Activated CD8-positive, alpha-beta T cell treated with anti-CD3 and anti-CD28 coated beads for 36 hours (primary cell): ENCODE measurements at regions not wholly inside any gene's neighbourhood (a gene's known extent, or its start where the extent isn't known, plus 50 kb on each side); places are given as distances from the start of the nearest gene placed in this dataset.

Source experiments
- ATAC-seq: fragments of 200-7000 bp; cut with Tn5 transposase; one replicate; pipeline ENCODE4 v1.10.0; 2021; ENCODE audit warnings: mild to moderate bottlenecking, moderate library complexity
- CTCF ChIA-PET: fragments of 350-600 bp; sonication (Branson Sonifier 250); formaldehyde crosslinking; loops from one replicate; lab custom pipeline; 2021; ENCODE audit warnings: antibody characterized with exemption; lab: Charles Lee
- POLR2A ChIA-PET: fragments of 350-600 bp; sonication (Branson Sonifier 250); formaldehyde crosslinking; loops from one replicate; lab custom pipeline; 2021; ENCODE audit warnings: antibody characterized with exemption; lab: Charles Lee
- DNase-seq: peaks from one replicate; pipeline ENCODE4 v3.0.0-alpha.2; 2020
- H3K27ac Mint-ChIP-seq: one replicate; pipeline ENCODE4 v1.8.0; 2021; ENCODE audit warnings: mild to moderate bottlenecking, mixed read lengths
- H3K27me3 Mint-ChIP-seq: one replicate; pipeline ENCODE4 v1.8.0; 2021; ENCODE audit warnings: mixed read lengths
- H3K36me3 Mint-ChIP-seq: one replicate; pipeline ENCODE4 v1.8.0; 2021; ENCODE audit warnings: low read depth, mixed read lengths
- H3K4me1 Mint-ChIP-seq: one replicate; pipeline ENCODE4 v1.8.0; 2021; ENCODE audit warnings: low read depth, mixed read lengths
- H3K4me3 Mint-ChIP-seq: one replicate; pipeline ENCODE4 v1.8.0; 2021; ENCODE audit warnings: mild to moderate bottlenecking, moderate library complexity, mixed read lengths
- H3K9me3 Mint-ChIP-seq: one replicate; pipeline ENCODE4 v1.8.0; 2021; ENCODE audit warnings: mixed read lengths
- intact Hi-C: fragments of 100-400 bp; cut with micrococcal nuclease; formaldehyde crosslinking; loops from one replicate; pipeline ENCODE4 v1.10.0; 2022
- TF ChIP-seq, protein P1 (sequence below): fragments of 200-600 bp; IDR thresholded peaks from one replicate; pipeline ENCODE4 v1.8.0; 2022; ENCODE audit warnings: antibody characterized with exemption, mild to moderate bottlenecking

DNA sequence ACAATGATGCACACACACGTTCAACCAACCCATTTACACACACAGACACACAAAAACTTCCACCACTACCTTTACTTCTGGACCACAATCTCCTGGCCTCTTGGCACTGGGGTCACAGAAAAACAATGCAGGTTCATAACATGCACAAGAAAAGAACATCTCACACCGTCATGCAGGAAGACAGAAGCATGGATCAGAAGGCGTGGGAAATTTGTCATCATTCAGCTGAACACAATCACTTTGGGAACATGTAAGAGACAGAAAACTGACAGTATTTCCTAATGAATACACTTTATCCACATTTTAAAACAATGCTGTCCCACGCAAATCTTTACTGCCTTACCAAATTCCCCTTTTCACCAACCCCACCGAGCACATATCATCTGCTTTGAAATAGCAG is 501.9 kb upstream of the KLHL29 start:
- no peak for ATAC-seq
- CTCF ChIA-PET: no interaction called here
- POLR2A ChIA-PET: no interaction called here
- intact Hi-C loops: no loop called here
- H3K36me3 Mint-ChIP-seq: no peaks in the 10 kb centered on the region
- H3K27ac Mint-ChIP-seq: no peak overlapping the region
- no peaks in the 10 kb centered on the region for H3K9me3 Mint-ChIP-seq
- TF ChIP-seq, protein P1, sequence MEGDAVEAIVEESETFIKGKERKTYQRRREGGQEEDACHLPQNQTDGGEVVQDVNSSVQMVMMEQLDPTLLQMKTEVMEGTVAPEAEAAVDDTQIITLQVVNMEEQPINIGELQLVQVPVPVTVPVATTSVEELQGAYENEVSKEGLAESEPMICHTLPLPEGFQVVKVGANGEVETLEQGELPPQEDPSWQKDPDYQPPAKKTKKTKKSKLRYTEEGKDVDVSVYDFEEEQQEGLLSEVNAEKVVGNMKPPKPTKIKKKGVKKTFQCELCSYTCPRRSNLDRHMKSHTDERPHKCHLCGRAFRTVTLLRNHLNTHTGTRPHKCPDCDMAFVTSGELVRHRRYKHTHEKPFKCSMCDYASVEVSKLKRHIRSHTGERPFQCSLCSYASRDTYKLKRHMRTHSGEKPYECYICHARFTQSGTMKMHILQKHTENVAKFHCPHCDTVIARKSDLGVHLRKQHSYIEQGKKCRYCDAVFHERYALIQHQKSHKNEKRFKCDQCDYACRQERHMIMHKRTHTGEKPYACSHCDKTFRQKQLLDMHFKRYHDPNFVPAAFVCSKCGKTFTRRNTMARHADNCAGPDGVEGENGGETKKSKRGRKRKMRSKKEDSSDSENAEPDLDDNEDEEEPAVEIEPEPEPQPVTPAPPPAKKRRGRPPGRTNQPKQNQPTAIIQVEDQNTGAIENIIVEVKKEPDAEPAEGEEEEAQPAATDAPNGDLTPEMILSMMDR: no peak
- H3K4me3 Mint-ChIP-seq: no peak overlapping the region
- no peak for DNase-seq
- H3K27me3 Mint-ChIP-seq: no peaks in the 10 kb centered on the region
- H3K4me1 Mint-ChIP-seq: no peaks in the 10 kb centered on the region

DNA sequence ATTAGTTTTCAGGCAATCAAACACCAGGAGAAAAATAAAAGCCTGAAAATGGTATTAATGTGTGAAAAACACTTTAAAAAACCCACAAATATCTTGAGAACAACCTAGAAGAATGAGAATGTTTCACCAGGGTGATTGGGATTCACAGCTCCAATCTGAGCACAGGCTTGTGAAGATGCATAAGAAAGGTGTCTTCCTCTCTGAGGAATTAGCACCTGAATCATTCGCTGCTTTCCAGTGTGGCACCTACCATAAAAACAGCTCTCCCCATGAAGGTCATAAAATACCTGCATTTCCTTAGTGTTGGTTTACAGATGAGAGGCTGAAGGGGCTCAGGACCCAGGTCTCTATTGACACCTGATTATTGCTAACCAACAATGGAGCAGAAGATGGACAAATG is 499.7 kb upstream of the KLHL29 start:
- no peak for ATAC-seq
- no peak overlapping the region for H3K27ac Mint-ChIP-seq
- H3K27me3 Mint-ChIP-seq: no peaks in the 10 kb centered on the region
- ChIA-PET POLR2A (no interaction called here), CTCF (no interaction called here)
- H3K4me1 Mint-ChIP-seq: no peaks in the 10 kb centered on the region
- TF ChIP-seq, protein P1: no peak
- no peaks in the 10 kb centered on the region for H3K9me3 Mint-ChIP-seq
- intact Hi-C loops: no loop called here
- no peak overlapping the region for H3K4me3 Mint-ChIP-seq
- no peak for DNase-seq
- H3K36me3 Mint-ChIP-seq: no peaks in the 10 kb centered on the region

DNA sequence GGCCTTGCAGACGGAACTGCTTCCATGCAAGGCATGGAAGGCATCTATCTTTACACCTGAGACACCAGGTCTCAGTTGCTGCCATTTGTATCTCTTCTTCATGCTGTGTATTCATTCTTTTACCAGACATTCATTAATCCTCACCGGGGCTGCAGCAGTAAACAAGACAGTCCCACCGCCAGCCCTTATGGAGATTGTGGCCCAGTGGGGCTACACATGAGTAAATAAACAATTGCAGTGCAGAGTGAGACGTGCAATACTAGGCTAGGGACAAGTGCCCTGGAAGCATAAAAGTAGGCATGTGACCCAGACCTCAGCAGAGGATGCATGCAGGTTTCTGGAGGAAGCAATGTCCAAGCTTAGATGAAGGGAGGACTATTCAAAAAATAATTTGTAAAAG is 497.6 kb upstream of the KLHL29 start:
- Mint-ChIP-seq H3K36me3 (no peaks in the 10 kb centered on the region), H3K4me3 (no peak overlapping the region), H3K27ac (no peak overlapping the region), H3K27me3 (no peaks in the 10 kb centered on the region), H3K4me1 (no peaks in the 10 kb centered on the region), H3K9me3 (no peaks in the 10 kb centered on the region)
- intact Hi-C loops: no loop called here
- TF ChIP-seq, protein P1: no peak
- CTCF ChIA-PET: interaction anchor here (1.6 kb wide), 1 partner anchor 17 kb away, joined by 3 read pairs; no protein-coding TSS in a partner anchor
- POLR2A ChIA-PET: no interaction called here
- no peak for DNase-seq
- ATAC-seq: no peak

- ChIA-PET CTCF (interaction anchor here (1.6 kb wide), 1 partner anchor 16 kb away, joined by 3 read pairs; no protein-coding TSS in a partner anchor), POLR2A (no interaction called here)
- TF ChIP-seq, protein P1: no peak
- Mint-ChIP-seq H3K27me3 (no peaks in the 10 kb centered on the region), H3K9me3 (no peaks in the 10 kb centered on the region), H3K4me3 (no peak overlapping the region), H3K36me3 (no peaks in the 10 kb centered on the region), H3K27ac (no peak overlapping the region), H3K4me1 (no peaks in the 10 kb centered on the region)
- intact Hi-C loops: no loop called here
- no peak for DNase-seq
- ATAC-seq: no peak
These were observed 497.1 kb upstream of the KLHL29 start for GRCh38 chr2:22887845-22888244.

DNA sequence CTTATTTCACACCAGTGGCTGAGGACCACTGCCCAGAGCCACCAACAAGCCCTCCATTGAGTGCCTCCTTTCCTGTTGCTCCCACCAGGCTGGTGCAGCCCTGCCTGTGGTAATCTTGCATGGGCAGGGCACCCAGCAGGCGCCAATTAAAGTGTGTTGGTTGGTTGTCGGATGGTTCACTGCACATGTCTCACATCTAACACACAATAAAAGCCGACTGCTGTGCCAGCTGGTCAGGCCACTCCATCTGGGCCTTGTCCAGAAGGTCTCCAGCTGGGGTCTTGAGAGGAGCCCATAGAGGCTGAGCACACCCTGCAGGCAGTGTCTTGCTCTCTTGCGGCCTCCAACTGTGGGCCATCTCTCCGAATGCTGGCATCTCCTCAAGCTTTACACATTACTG is 494.8 kb upstream of the KLHL29 start:
- ChIA-PET CTCF (no interaction called here), POLR2A (no interaction called here)
- ATAC-seq (no peak), DNase-seq (no peak)
- TF ChIP-seq, protein P1: no peak
- intact Hi-C loops: no loop called here
- Mint-ChIP-seq H3K4me1 (no peaks in the 10 kb centered on the region), H3K27ac (no peak overlapping the region), H3K27me3 (peaks cover 1% of the 10 kb centered on the region), H3K36me3 (no peaks in the 10 kb centered on the region), H3K9me3 (no peaks in the 10 kb centered on the region), H3K4me3 (no peak overlapping the region)
